HCT116 (cell line): ENCODE measurements at regions not wholly inside any gene's neighbourhood (a gene's known extent, or its start where the extent isn't known, plus 50 kb on each side); places are given as distances from the start of the nearest gene placed in this dataset.

Experiments used
- ATAC-seq: fragments of 200-7000 bp; cut with Tn5 transposase; 2 replicates; pipeline ENCODE4 v1.9.1; 2020; ENCODE audit warnings: mild to moderate bottlenecking, moderate library complexity
- BruUV-seq: library from RNA; stranded (reverse); fragments of 400-500 nt; replicated peaks from 2 replicates; lab custom pipeline; 2021; lab: Mats Ljungman, UMichigan
- CTCF ChIA-PET: fragments of 300-600 bp; sonication (Branson Sonifier 250); formaldehyde crosslinking; loops from one replicate; lab custom pipeline; 2021; ENCODE audit warnings: antibody characterized with exemption; lab: Charles Lee
- POLR2A ChIA-PET: fragments of 300-600, 350-600 bp; sonication (Branson Sonifier 250); formaldehyde crosslinking; loops from one replicate; lab custom pipeline; 2021; ENCODE audit warnings: antibody characterized with exemption; lab: Charles Lee
- RAD21 ChIA-PET, 2 experiments: fragments of 300-600 bp; sonication (Branson Sonifier 250); formaldehyde crosslinking; loops; one replicate each; lab custom pipeline; 2023; ENCODE audit warnings: low total read pairs in 2 of 2; ENCODE audit not compliant: uncharacterized antibody in 2 of 2, unreplicated experiment in 2 of 2, low non-redundant PET in 1 of 2; lab: Charles Lee
- DNase-seq: peaks from one replicate; pipeline ENCODE4 v3.0.0-alpha.2; 2010; ENCODE audit warnings: low read depth, low spot score
- H2AFZ ChIP-seq: fragments of 200-600 bp; shearing (Covaris generic), sonication (generic); 2 replicates; pipeline ENCODE4 v1.6.1; 2017; ENCODE audit warnings: low read depth, mixed run types, mixed read lengths, antibody characterized with exemption, low read length; ENCODE audit not compliant: poor library complexity, severe bottlenecking
- H3K27ac ChIP-seq: 2 replicates; pipeline ENCODE4 v1.5.1; 2012; ENCODE audit warnings: low read depth, low read length
- H3K27me3 ChIP-seq: fragments of 200-600 bp; sonication (generic); 2 replicates; pipeline ENCODE4 v1.6.1; 2016; ENCODE audit warnings: mixed run types, low read length, mixed read lengths; ENCODE audit not compliant: insufficient read depth
- H3K36me3 ChIP-seq, 2 experiments: fragments of 200-500 bp in 1 of 2; fragments of 200-600 bp in 1 of 2; sonication (Bioruptor generic) in 1 of 2; sonication (generic) in 1 of 2; 2 replicates each; pipeline versions ENCODE4 v1.5.1 to v1.6.1; 2014 to 2016; ENCODE audit warnings: low read length in 2 of 2, inconsistent platforms in 1 of 2, mixed read lengths in 1 of 2, mixed run types in 1 of 2; ENCODE audit not compliant: insufficient read depth in 2 of 2, control insufficient read depth in 1 of 2
- H3K4me1 ChIP-seq, 2 experiments: fragments of 200-600 bp in 1 of 2; sonication (generic) in 1 of 2; 2 replicates each; pipeline versions ENCODE4 v1.5.1 to v1.6.1; 2012 to 2017; ENCODE audit warnings: low read length in 2 of 2, inconsistent platforms in 1 of 2, mild to moderate bottlenecking in 1 of 2, mixed read lengths in 1 of 2, mixed run types in 1 of 2, moderate library complexity in 1 of 2; ENCODE audit not compliant: insufficient read depth in 2 of 2, control insufficient read depth in 1 of 2
- H3K4me2 ChIP-seq: fragments of 200-600 bp; sonication (generic); 2 replicates; pipeline ENCODE4 v1.6.1; 2017; ENCODE audit warnings: mixed run types, low read length, mixed read lengths
- H3K4me3 ChIP-seq, 2 experiments: fragments of 200-600 bp in 1 of 2; sonication (generic) in 1 of 2; replicated peaks in 1 of 2; 2 replicates each; pipeline ENCODE4 v1.5.1; 2011 to 2016; ENCODE audit warnings: low read length in 2 of 2, control low read depth in 1 of 2, low read depth in 1 of 2, mild to moderate bottlenecking in 1 of 2, mixed read lengths in 1 of 2, mixed run types in 1 of 2
- H3K79me2 ChIP-seq: fragments of 200-600 bp; sonication (generic); 2 replicates; pipeline ENCODE4 v1.6.1; 2017; ENCODE audit warnings: mild to moderate bottlenecking, mixed run types, low read length, moderate library complexity, mixed read lengths; ENCODE audit not compliant: insufficient read depth
- H3K9ac ChIP-seq: fragments of 200-600 bp; sonication (generic); 2 replicates; pipeline ENCODE4 v1.6.1; 2016; ENCODE audit warnings: low read length, mixed read lengths
- H3K9me2 ChIP-seq: fragments of 200-600 bp; sonication (generic), shearing (Covaris generic); 2 replicates; pipeline ENCODE4 v1.6.1; 2017; ENCODE audit warnings: mixed run types, mild to moderate bottlenecking, moderate library complexity; ENCODE audit not compliant: insufficient read depth
- H3K9me3 ChIP-seq, 2 experiments: fragments of 200-500 bp in 1 of 2; fragments of 200-600 bp in 1 of 2; sonication (Bioruptor generic) in 1 of 2; sonication (generic) in 1 of 2; 2 replicates each; pipeline ENCODE4 v1.6.1; 2014 to 2017; ENCODE audit warnings: low read length in 2 of 2, mixed read lengths in 2 of 2, inconsistent platforms in 1 of 2, low read depth in 1 of 2, mild to moderate bottlenecking in 1 of 2, mixed run types in 1 of 2, moderate library complexity in 1 of 2; ENCODE audit not compliant: control insufficient read depth in 1 of 2, insufficient read depth in 1 of 2
- H4K20me1 ChIP-seq: fragments of 200-600 bp; sonication (generic), shearing (Covaris generic); 2 replicates; pipeline ENCODE4 v1.6.1; 2017; ENCODE audit warnings: mixed run types, mild to moderate bottlenecking, moderate library complexity; ENCODE audit not compliant: insufficient read depth
- CTCF ChIP-seq, 3 experiments: fragments of 200-600 bp in 1 of 3; sonication (generic) in 1 of 3; IDR thresholded peaks in 2 of 3; conservative IDR thresholded peaks in 1 of 3; 2 replicates each; pipeline ENCODE4 v1.5.1; 2012 to 2017; ENCODE audit warnings: low read depth in 2 of 3, low read length in 2 of 3, antibody characterized with exemption in 1 of 3, borderline replicate concordance in 1 of 3, control low read depth in 1 of 3, mild to moderate bottlenecking in 1 of 3, mixed read lengths in 1 of 3, mixed run types in 1 of 3, moderate library complexity in 1 of 3; ENCODE audit not compliant: insufficient read depth in 1 of 3
- ELF1 ChIP-seq: IDR thresholded peaks from 2 replicates; pipeline ENCODE4 v1.6.1; 2012; ENCODE audit warnings: low read depth, borderline replicate concordance
- EZH2phosphoT487 ChIP-seq: fragments of 200-600 bp; IDR thresholded peaks from 2 replicates; pipeline ENCODE4 v1.6.1; 2018; ENCODE audit warnings: antibody characterized with exemption, borderline replicate concordance
- FOSL1 ChIP-seq: IDR thresholded peaks from 2 replicates; pipeline ENCODE4 v1.6.1; 2012; ENCODE audit warnings: low read depth
- JUND ChIP-seq: IDR thresholded peaks from 2 replicates; pipeline ENCODE4 v1.6.1; 2012
- YY1 ChIP-seq: IDR thresholded peaks from 2 replicates; pipeline ENCODE4 v1.6.1; 2011; ENCODE audit warnings: low read length, low read depth, moderate library complexity, mild to moderate bottlenecking; ENCODE audit not compliant: insufficient replicate concordance; ENCODE audit errors: extremely low read depth
- ZFX ChIP-seq: fragments of 450-650 bp; IDR thresholded peaks from 2 replicates; pipeline ENCODE4 v1.6.1; 2017
- ZNF274 ChIP-seq: fragments of 200-500 bp; sonication (Bioruptor generic); IDR thresholded peaks from 2 replicates; pipeline ENCODE4 v1.6.1; 2014; ENCODE audit warnings: mild to moderate bottlenecking, low read depth, low read length, inconsistent platforms
- intact Hi-C: fragments of 100-400 bp; cut with micrococcal nuclease; formaldehyde crosslinking; loops from 2 replicates; pipeline ENCODE4 v1.10.0; 2022
- TF ChIP-seq, protein P1 (sequence below): IDR thresholded peaks from 2 replicates; pipeline ENCODE4 v1.6.1; 2012

DNA sequence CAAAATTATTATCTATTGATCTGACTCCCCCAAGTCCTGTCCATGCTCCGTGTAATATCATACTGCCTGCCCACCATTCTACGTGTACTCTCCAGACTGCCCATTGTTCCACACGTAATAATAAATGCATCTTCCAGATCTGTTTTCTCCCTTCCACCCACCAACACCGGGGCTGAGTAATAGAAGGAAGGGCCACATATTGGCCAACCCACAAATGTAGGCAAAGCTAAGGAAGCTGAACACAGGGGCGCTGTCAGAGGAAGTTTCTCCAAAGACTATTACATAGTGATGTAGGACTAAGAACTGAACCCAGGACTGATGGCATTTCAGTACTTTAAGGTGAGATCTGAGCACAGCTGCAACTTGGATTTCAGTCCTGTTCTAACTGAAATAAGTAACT is 135.8 kb upstream of the GUCY1A1 start:
- no peak for ATAC-seq
- no peak for DNase-seq
- Histone ChIP-seq H3K4me3 (no peak overlapping the region), H3K9ac (no peak overlapping the region)
- no peak for TF ChIP-seq EZH2phosphoT487
- TF ChIP-seq CTCF (IDR thresholded peaks at IDR 0.05 in 2 of 3, conservative IDR thresholded peaks at IDR 0.05 in 1 of 3; ENCODE audit: borderline replicate concordance in 1 of 3, insufficient read depth in 1 of 3, low read depth in 2 of 3, low read length in 2 of 3), result no peak
- no peak for TF ChIP-seq YY1
- TF ChIP-seq ZFX, result no peak
- TF ChIP-seq FOSL1, result no peak
- no peak for TF ChIP-seq JUND
- no peak for TF ChIP-seq ZNF274
- TF ChIP-seq, all 23 proteins: peak for 0
- Histone ChIP-seq H2AFZ (no peak overlapping the region), H3K9me3 (no peaks in the 10 kb centered on the region), H3K4me2 (no peak overlapping the region), H3K4me1 (no peaks in the 10 kb centered on the region), H3K9me2 (no peaks in the 10 kb centered on the region), H4K20me1 (no peaks in the 10 kb centered on the region), H3K27ac (no peak overlapping the region), H3K36me3 (no peaks in the 10 kb centered on the region), H3K79me2 (no peaks in the 10 kb centered on the region), H3K27me3 (no peaks in the 10 kb centered on the region)
- POLR2A ChIA-PET, result no interaction called here
- no TSS peak for BruUV-seq
- CTCF ChIA-PET, result no interaction called here
- RAD21 ChIA-PET, result no interaction called here
- intact Hi-C loops, result no loop called here

DNA sequence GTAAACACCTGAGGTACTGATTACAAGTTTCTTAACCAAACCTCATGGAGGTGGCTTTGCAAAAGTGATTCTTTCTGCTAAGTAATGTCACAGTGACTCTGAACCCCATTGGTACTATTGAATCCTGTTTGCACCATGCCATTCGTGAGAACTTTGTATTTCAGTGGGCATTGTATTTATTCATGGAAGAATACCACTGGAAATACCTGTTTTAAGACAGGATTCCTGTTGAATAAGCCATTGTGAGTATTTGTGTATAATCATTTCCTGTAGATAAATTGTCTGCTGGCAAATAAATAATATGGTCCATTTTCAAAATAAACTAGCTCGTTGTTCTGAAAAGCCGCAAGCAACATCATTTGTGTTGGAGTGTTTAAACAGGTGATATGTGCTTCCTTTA is 136.4 kb upstream of the GUCY1A1 start:
- intact Hi-C loops, result no loop called here
- H3K4me2 ChIP-seq, result no peak overlapping the region

More for the DNA sequence above, 136.4 kb upstream of the GUCY1A1 start:
- H3K27me3 ChIP-seq, result no peaks in the 10 kb centered on the region
- ATAC-seq (no peak), DNase-seq (no peak)
- ChIA-PET CTCF (no interaction called here), RAD21 (no interaction called here), POLR2A (no interaction called here)
- H2AFZ ChIP-seq, result no peak overlapping the region
- H3K36me3 ChIP-seq, result no peaks in the 10 kb centered on the region
- TF ChIP-seq ZNF274 (no peak), FOSL1 (no peak), ELF1 (no peak)
- TF ChIP-seq, protein P1, sequence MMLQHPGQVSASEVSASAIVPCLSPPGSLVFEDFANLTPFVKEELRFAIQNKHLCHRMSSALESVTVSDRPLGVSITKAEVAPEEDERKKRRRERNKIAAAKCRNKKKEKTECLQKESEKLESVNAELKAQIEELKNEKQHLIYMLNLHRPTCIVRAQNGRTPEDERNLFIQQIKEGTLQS, result no peak
- H3K9me2 ChIP-seq, result no peaks in the 10 kb centered on the region
- no peaks in the 10 kb centered on the region for H3K79me2 ChIP-seq
- no peaks in the 10 kb centered on the region for H3K4me1 ChIP-seq
- H3K9me3 ChIP-seq, result no peaks in the 10 kb centered on the region
- H3K9ac ChIP-seq, result no peak overlapping the region
- no peak overlapping the region for H3K4me3 ChIP-seq
- H4K20me1 ChIP-seq, result no peaks in the 10 kb centered on the region
- H3K27ac ChIP-seq, result no peak overlapping the region
- no TSS peak for BruUV-seq
